ENCODE measurements at regions not wholly inside any gene's neighbourhood (a gene's known extent, or its start where the extent isn't known, plus 50 kb on each side); places are given as distances from the start of the nearest gene placed in this dataset.

GRCh38 chr2:198259496-198259895 is 455.1 kb downstream of the PLCL1 start:
- no peak for DNase-seq (ENCODE audit: low read depth in 1 of 2, low spot score in 1 of 2)

GRCh38 chr2:198254536-198255090 is 450.2 kb downstream of the PLCL1 start:
- DNase-seq (ENCODE audit: low read depth in 1 of 2, low spot score in 1 of 2): no peak

DNA sequence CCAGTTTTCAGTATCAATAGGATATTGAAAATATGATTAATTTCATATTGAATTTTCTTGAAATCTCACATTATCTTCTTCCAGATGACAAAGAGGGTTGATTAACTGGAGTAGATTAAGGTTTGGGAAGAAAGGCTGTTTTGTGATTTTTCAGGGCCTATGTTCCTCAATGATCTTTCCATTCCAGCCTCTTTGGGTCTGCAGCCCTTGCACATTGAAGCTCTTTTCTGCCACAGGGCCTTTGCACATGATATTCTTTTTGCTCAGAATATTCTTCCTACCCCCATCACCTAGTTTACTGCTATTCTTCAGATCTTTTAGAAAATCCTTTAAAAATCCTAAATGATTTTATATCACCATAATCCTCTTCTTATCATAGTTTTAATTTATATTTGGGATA is 449.6 kb downstream of the PLCL1 start:
- DNase-seq (ENCODE audit: low read depth in 1 of 2, low spot score in 1 of 2): no peak

GRCh38 chr2:198252472-198252871 is 448.1 kb downstream of the PLCL1 start:
- no peak for DNase-seq (ENCODE audit: low read depth in 1 of 2, low spot score in 1 of 2)

DNA sequence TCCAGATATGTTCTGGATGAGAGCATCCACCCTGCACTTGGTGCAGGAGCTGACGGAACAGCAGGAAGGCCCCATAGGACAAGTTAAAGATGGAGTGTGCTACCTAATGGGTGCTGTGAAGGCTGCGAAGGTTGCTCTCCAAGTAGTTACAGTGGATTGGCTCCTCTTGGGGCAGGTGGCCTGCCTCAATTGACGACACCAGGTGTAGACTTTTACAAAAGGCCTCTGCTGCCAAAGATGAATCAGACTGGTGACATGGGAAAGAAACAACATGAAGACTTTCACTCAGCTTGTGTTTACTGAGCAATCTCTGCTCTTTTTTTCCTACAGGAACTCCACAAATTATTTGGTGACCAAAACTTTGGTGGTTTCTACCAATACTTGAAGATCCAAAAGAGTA is 437.7 kb downstream of the PLCL1 start:
- DNase-seq (ENCODE audit: low read depth in 1 of 2, low spot score in 1 of 2): no peak

GRCh38 chr2:198238429-198238828 is 434.0 kb downstream of the PLCL1 start:
- no peak for DNase-seq (ENCODE audit: low read depth in 1 of 2, low spot score in 1 of 2)

DNA sequence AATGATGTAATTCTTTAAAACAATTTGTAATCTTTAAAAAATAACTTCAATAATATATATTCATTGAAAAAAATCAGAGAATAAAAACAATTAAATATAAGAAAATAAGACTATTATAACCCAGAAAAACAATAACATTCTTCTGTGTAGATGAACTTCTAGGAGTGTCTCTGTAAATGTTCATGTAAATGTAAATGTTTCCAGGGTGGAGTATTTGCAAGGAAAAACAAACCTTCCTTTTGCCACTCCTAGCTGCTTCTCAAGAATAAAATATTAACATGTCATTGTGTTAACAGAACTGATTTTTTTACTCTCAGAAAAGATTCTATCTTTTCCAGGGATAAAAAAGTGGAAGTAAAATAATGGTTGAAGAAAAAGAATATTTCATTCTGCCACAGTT is 431.9 kb downstream of the PLCL1 start:
- no peak for DNase-seq (ENCODE audit: low read depth in 1 of 2, low spot score in 1 of 2)

GRCh38 chr2:198232281-198232680 is 427.9 kb downstream of the PLCL1 start:
- DNase-seq (ENCODE audit: low read depth in 1 of 2, low spot score in 1 of 2): no peak

DNA sequence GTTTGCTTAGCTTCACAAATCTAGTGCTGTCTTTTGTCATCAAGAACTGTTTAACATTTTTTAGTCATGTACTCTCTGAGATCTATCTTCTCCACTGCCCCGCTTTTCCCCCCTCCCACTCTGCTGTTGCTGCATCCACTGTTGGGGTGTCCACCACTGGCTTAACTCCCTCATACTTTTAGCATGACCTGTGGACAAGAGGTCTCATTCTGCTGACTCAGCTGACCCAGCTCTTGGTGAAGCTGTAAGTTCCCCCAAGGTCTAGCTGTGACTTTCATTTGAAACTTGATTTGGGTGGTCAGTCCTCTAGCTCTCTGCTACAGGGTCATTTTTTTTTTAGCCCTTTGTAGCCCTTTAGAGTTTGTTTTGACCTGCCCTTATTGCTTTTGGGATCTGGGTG is 427.2 kb downstream of the PLCL1 start:
- DNase-seq (ENCODE audit: low read depth in 1 of 2, low spot score in 1 of 2): no peak

- DNase-seq (ENCODE audit: low read depth in 1 of 2, low spot score in 1 of 2): no peak
These were observed 416.6 kb downstream of the PLCL1 start for GRCh38 chr2:198220763-198221610.

DNA sequence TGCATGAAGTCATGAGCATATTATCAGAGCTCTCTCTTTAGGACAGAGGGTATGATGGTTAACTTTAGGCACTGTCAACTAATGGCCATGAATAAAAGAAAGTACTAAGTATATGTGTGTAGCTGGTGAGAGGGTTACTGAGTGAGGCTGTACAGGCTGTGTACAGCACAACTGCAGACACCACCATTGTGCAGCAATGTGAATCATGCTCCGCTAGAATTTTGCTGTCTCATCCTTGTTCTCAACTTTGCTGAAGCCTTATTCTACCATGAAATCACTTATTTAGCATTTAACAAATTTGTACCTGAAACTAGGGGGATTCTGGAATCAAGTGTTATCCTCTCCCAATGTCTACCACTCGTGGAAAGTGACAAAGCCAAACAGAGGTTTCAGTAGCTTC is 414.9 kb downstream of the PLCL1 start:
- no peak for DNase-seq (ENCODE audit: low read depth in 1 of 2, low spot score in 1 of 2)

DNA sequence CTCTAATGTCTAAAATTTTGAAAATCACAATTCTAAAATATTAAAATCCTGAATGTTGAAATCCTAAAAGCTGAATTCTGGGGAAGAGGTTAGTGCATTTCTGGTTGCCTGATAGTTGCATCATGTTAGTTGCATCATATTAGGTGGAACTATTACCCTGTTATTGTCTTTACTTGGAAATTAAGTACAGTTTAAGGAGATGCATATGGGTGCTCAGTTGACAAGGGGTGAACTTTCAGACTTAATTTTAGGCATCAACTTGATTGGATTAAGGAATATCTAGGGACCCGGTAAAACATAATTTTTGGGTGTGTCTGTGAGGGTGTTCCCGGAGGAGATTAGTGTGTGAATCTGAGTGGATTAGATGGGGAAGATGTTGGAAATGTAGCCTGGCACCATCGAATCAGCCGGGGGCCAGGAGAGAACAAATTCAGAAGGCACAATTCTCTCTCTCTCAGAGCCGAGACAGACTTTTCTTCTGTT is 409.8 kb downstream of the PLCL1 start:
- no peak for DNase-seq (ENCODE audit: low read depth in 1 of 2, low spot score in 1 of 2)

DNA sequence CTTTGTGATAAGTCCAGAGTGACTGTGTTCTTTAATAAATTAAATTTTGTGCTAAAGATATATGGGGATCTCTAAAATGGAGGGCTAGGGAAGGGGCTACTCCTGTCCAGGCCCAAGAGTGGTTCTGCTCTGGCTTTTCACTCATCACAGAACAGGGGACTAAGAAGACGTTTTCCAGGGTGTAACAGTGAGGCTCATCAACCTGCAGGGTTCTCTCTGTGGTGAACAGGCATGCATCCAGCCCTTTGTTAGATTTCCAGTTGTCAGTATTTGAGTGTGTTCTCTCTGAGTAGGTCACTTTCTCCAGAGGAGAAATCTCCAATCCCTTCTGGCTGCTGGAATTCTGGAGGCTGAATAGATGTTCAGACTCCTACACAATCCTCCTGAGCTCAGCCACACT is 408.9 kb downstream of the PLCL1 start:
- DNase-seq (ENCODE audit: low read depth in 1 of 2, low spot score in 1 of 2): no peak

- no peak for DNase-seq (ENCODE audit: low read depth in 1 of 2, low spot score in 1 of 2)
These were observed 407.3 kb downstream of the PLCL1 start for GRCh38 chr2:198211706-198212105.

DNA sequence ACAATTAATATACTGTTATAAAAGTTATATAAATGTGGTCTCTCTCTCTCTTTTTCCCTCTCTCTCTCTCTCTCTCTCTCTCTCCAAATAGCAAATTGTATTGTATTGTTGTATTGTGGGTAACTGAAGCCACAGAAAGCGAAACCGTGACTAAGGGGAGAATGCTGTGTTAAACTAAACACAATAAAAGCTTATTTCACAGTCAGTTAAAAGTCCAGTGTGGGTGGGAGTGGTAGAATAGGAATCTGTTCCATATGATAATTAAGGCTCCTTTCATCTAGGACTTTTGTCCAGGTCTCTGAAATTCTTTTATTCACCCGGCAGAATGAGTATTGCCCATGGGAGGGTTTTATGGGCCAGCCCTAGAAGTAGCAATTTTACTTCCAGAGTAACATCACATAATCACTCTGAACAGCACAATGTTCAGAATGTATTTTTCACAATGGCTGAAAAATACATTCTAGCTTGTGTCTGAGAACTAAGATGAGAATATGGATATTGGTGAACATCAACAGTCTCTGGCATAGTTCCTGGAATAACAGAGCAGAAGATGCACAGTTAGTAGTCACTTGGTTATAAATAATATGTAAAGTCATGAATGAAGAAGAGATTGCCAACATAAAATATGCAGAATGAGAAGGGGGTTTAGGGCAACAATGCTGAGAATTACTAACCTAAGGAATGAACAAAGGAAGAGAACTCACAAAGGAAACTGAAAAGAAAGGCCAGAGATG is 399.1 kb downstream of the PLCL1 start:
- no peak for DNase-seq (ENCODE audit: low read depth in 1 of 2, low spot score in 1 of 2)

All from stimulated activated CD4-positive, alpha-beta T cell treated with anti-CD3 and anti-CD28 coated beads, Interleukin-15, amount 100 ng/mL, for 1 hour (primary cell).